IMR-90 (cell line): ENCODE measurements at regions not wholly inside any gene's neighbourhood (a gene's known extent, or its start where the extent isn't known, plus 50 kb on each side); places are given as distances from the start of the nearest gene placed in this dataset.

ENCODE experiments used
- ATAC-seq: fragments of 200-7000 bp; cut with Tn5 transposase; 2 replicates; pipeline ENCODE4 v1.9.1; 2020; ENCODE audit warnings: low read depth, mild to moderate bottlenecking, moderate library complexity
- BruUV-seq: library from RNA; stranded (reverse); fragments of 400-500 nt; replicated peaks from 2 replicates; lab custom pipeline; 2021; lab: Mats Ljungman, UMichigan
- CTCF ChIA-PET: fragments of 300-600 bp; formaldehyde crosslinking; extraction: SDS; loops from one replicate; lab custom pipeline; 2021; ENCODE audit warnings: antibody characterized with exemption; lab: Yijun Ruan, JAX
- POLR2A ChIA-PET: fragments of 300-600 bp; sonication (Branson Sonifier 250); formaldehyde crosslinking; loops from one replicate; lab custom pipeline; 2022; ENCODE audit warnings: antibody characterized with exemption; ENCODE audit not compliant: unreplicated experiment; lab: Charles Lee
- DNase-seq: peaks from one replicate; pipeline ENCODE4 v3.0.0; 2013
- H2AFZ ChIP-seq: replicated peaks from 2 replicates; pipeline ENCODE3; 2013; ENCODE audit warnings: low read length, mild to moderate bottlenecking; ENCODE audit not compliant: poor library complexity
- H2AK5ac ChIP-seq: 2 replicates; pipeline ENCODE4 v1.6.1; 2013; ENCODE audit warnings: low read depth, low read length, inconsistent platforms
- H2AK9ac ChIP-seq: replicated peaks from 2 replicates; pipeline ENCODE3; 2013; ENCODE audit warnings: mild to moderate bottlenecking, low read depth, low read length, moderate library complexity; ENCODE audit not compliant: poor library complexity
- H2BK120ac ChIP-seq: 2 replicates; pipeline ENCODE4 v1.6.1; 2013; ENCODE audit warnings: low read depth, low read length, inconsistent platforms
- H2BK15ac ChIP-seq: 3 replicates; pipeline ENCODE4 v1.6.1; 2013; ENCODE audit warnings: low read depth, low read length, inconsistent platforms
- H2BK20ac ChIP-seq: 2 replicates; pipeline ENCODE4 v1.6.1; 2013; ENCODE audit warnings: low read depth, mild to moderate bottlenecking, inconsistent platforms, low read length, moderate library complexity
- H2BK5ac ChIP-seq: 2 replicates; pipeline ENCODE4 v1.6.1; 2013; ENCODE audit warnings: mild to moderate bottlenecking, low read depth, low read length, inconsistent platforms; ENCODE audit not compliant: poor library complexity, severe bottlenecking
- H3K14ac ChIP-seq: replicated peaks from 2 replicates; pipeline ENCODE4 v1.6.1; 2013; ENCODE audit warnings: low read depth, low read length, inconsistent platforms
- H3K18ac ChIP-seq: 2 replicates; pipeline ENCODE4 v1.6.1; 2013; ENCODE audit warnings: low read depth, low read length, control low read depth
- H3K23ac ChIP-seq: 2 replicates; pipeline ENCODE4 v1.6.1; 2013; ENCODE audit warnings: low read depth, low read length, inconsistent platforms
- H3K27ac ChIP-seq: 2 replicates; pipeline ENCODE4 v1.5.1; 2013; ENCODE audit warnings: mild to moderate bottlenecking, control low read depth, low read length; ENCODE audit not compliant: insufficient read depth
- H3K27me3 ChIP-seq: 2 replicates; pipeline ENCODE4 v1.6.1; 2013; ENCODE audit warnings: low read length; ENCODE audit not compliant: control insufficient read depth, insufficient read depth
- H3K36me3 ChIP-seq: 2 replicates; pipeline ENCODE4 v1.6.1; 2013; ENCODE audit warnings: low read length, mixed read lengths; ENCODE audit not compliant: control insufficient read depth, insufficient read depth
- H3K4ac ChIP-seq: 2 replicates; pipeline ENCODE4 v1.6.1; 2013; ENCODE audit warnings: low read depth, low read length, inconsistent platforms
- H3K4me1 ChIP-seq: 2 replicates; pipeline ENCODE4 v1.6.1; 2013; ENCODE audit warnings: low read length, mixed read lengths; ENCODE audit not compliant: control insufficient read depth, insufficient read depth
- H3K4me2 ChIP-seq: 2 replicates; pipeline ENCODE4 v1.6.1; 2013; ENCODE audit warnings: low read depth, mild to moderate bottlenecking, control low read depth, low read length, moderate library complexity
- H3K4me3 ChIP-seq: 2 replicates; pipeline ENCODE4 v1.5.1; 2013; ENCODE audit warnings: low read depth, mild to moderate bottlenecking, control low read depth, low read length, moderate library complexity; ENCODE audit not compliant: insufficient read depth
- H3K56ac ChIP-seq: 2 replicates; pipeline ENCODE4 v1.6.1; 2013; ENCODE audit warnings: low read length, inconsistent platforms; ENCODE audit not compliant: insufficient read depth; ENCODE audit errors: extremely low read depth
- H3K79me1 ChIP-seq, 2 experiments: 2 replicates each; pipeline ENCODE4 v1.6.1; 2013; ENCODE audit warnings: low read length in 2 of 2, inconsistent platforms in 1 of 2, low read depth in 1 of 2
- H3K9ac ChIP-seq: 2 replicates; pipeline ENCODE4 v1.6.1; 2013; ENCODE audit warnings: low read depth, low read length, control low read depth
- H3K9me1 ChIP-seq: 2 replicates; pipeline ENCODE4 v1.6.1; 2013; ENCODE audit warnings: low read length, inconsistent platforms; ENCODE audit not compliant: insufficient read depth
- H3K9me3 ChIP-seq: 2 replicates; pipeline ENCODE4 v1.6.1; 2013; ENCODE audit warnings: low read length; ENCODE audit not compliant: control insufficient read depth, insufficient read depth
- H4K20me1 ChIP-seq: 2 replicates; pipeline ENCODE4 v1.6.1; 2013; ENCODE audit warnings: low read length, inconsistent platforms; ENCODE audit not compliant: insufficient read depth
- H4K5ac ChIP-seq: 2 replicates; pipeline ENCODE4 v1.6.1; 2013; ENCODE audit warnings: mild to moderate bottlenecking, low read depth, low read length, control low read depth
- H4K8ac ChIP-seq, 2 experiments: 2 replicates each; pipeline ENCODE4 v1.6.1; 2013; ENCODE audit warnings: low read depth in 2 of 2, low read length in 2 of 2, control low read depth in 1 of 2, inconsistent platforms in 1 of 2
- H4K91ac ChIP-seq: 2 replicates; pipeline ENCODE4 v1.6.1; 2013; ENCODE audit warnings: low read depth, low read length, inconsistent platforms; ENCODE audit not compliant: insufficient read depth
- BHLHE40 ChIP-seq: fragments of 150-350 bp; IDR thresholded peaks from 2 replicates; pipeline ENCODE4 v1.6.1; 2016; ENCODE audit warnings: mild to moderate bottlenecking, low read depth, low read length
- CEBPB ChIP-seq: IDR thresholded peaks from 2 replicates; pipeline ENCODE4 v1.6.1; 2012; ENCODE audit warnings: low read depth, low read length, improper control_type of control experiment
- CHD1 ChIP-seq: IDR thresholded peaks from 2 replicates; pipeline ENCODE4 v1.6.1; 2012; ENCODE audit warnings: low read depth, low read length, improper control_type of control experiment
- CTCF ChIP-seq: conservative IDR thresholded peaks from 2 replicates; pipeline ENCODE4 v1.5.1; 2012; ENCODE audit warnings: mild to moderate bottlenecking, low read depth, low read length, improper control_type of control experiment
- ELK1 ChIP-seq: fragments of 150-350 bp; IDR thresholded peaks from 2 replicates; pipeline ENCODE4 v1.6.1; 2016; ENCODE audit warnings: low read depth, mild to moderate bottlenecking, low read length, moderate library complexity, borderline replicate concordance
- FOS ChIP-seq: fragments of 150-350 bp; IDR thresholded peaks from 2 replicates; pipeline ENCODE4 v1.6.1; 2016; ENCODE audit warnings: low read depth, low read length
- MAFK ChIP-seq: IDR thresholded peaks from 2 replicates; pipeline ENCODE4 v1.6.1; 2012; ENCODE audit warnings: low read depth, low read length, improper control_type of control experiment
- MAZ ChIP-seq: IDR thresholded peaks from 2 replicates; pipeline ENCODE4 v1.6.1; 2012; ENCODE audit warnings: low read depth, mild to moderate bottlenecking, low read length, improper control_type of control experiment, moderate library complexity, borderline replicate concordance
- MXI1 ChIP-seq: IDR thresholded peaks from 2 replicates; pipeline ENCODE4 v1.6.1; 2012; ENCODE audit warnings: low read depth, mild to moderate bottlenecking, low read length, moderate library complexity, borderline replicate concordance
- NFE2L2 ChIP-seq: fragments of 150-350 bp; IDR thresholded peaks from 2 replicates; pipeline ENCODE4 v1.6.1; 2016; ENCODE audit warnings: low read depth, mild to moderate bottlenecking, low read length
- POLR2A ChIP-seq: IDR thresholded peaks from 2 replicates; pipeline ENCODE4 v1.6.1; 2012; ENCODE audit warnings: mild to moderate bottlenecking, low read depth, low read length
- RAD21 ChIP-seq: IDR thresholded peaks from 2 replicates; pipeline ENCODE4 v1.6.1; 2012; ENCODE audit warnings: low read length, improper control_type of control experiment
- RCOR1 ChIP-seq: IDR thresholded peaks from 2 replicates; pipeline ENCODE4 v1.6.1; 2012; ENCODE audit warnings: mild to moderate bottlenecking, low read length, improper control_type of control experiment; ENCODE audit not compliant: insufficient replicate concordance
- RFX5 ChIP-seq: IDR thresholded peaks from 2 replicates; pipeline ENCODE4 v1.8.0; 2012; ENCODE audit warnings: low read depth, mild to moderate bottlenecking, low read length, moderate library complexity
- SMC3 ChIP-seq: fragments of 150-350 bp; IDR thresholded peaks from 2 replicates; pipeline ENCODE4 v1.6.1; 2016; ENCODE audit warnings: low read depth, mild to moderate bottlenecking, antibody characterized with exemption, low read length, moderate library complexity
- USF2 ChIP-seq: fragments of 150-350 bp; IDR thresholded peaks from 2 replicates; pipeline ENCODE4 v1.6.1; 2017; ENCODE audit warnings: mild to moderate bottlenecking, antibody characterized with exemption, low read length, low read depth
- dilution Hi-C: fragments of 300-500 bp; cut with HindIII; formaldehyde crosslinking; loops from one replicate; pipeline ENCODE4 v1.14.3; 2018; ENCODE audit warnings: low sequenced_read_pairs; ENCODE audit not compliant: unreplicated experiment
- in situ Hi-C: fragments of 300-500 bp; cut with MboI; formaldehyde crosslinking; loops from 3 replicates; pipeline ENCODE4 v1.14.3; 2019; ENCODE audit warnings: low sequenced_read_pairs, inconsistent platforms, mixed read lengths
- intact Hi-C: fragments of 100-400 bp; cut with micrococcal nuclease; formaldehyde crosslinking; loops from 2 replicates; pipeline ENCODE4 v1.10.0; 2022

- dilution Hi-C loops (loop anchor here (25.0 kb wide), 1 partner anchor 486 kb away; no protein-coding TSS in a partner anchor), in situ Hi-C loops (no loop called here), intact Hi-C loops (no loop called here)
- H2AFZ ChIP-seq, result no peak overlapping the region
- no peak overlapping the region for H2AK9ac ChIP-seq
- H3K27ac ChIP-seq, result no peak overlapping the region
- POLR2A ChIA-PET, result no interaction called here
- no peaks in the 10 kb centered on the region for H3K27me3 ChIP-seq
- no peak overlapping the region for H3K56ac ChIP-seq
- H3K18ac ChIP-seq, result no peak overlapping the region
- TF ChIP-seq NFE2L2 (no peak), RCOR1 (no peak), CEBPB (no peak), RFX5 (no peak), MAZ (no peak), CTCF (no peak), RAD21 (no peak), MAFK (no peak), MXI1 (no peak), CHD1 (no peak), POLR2A (no peak), BHLHE40 (no peak), ELK1 (no peak), FOS (no peak), SMC3 (no peak), USF2 (no peak)
- no peak overlapping the region for H2BK120ac ChIP-seq
- H4K5ac ChIP-seq, result no peak overlapping the region
- H4K8ac ChIP-seq, result no peak overlapping the region
- H3K4me3 ChIP-seq, result no peak overlapping the region
- ATAC-seq, result no peak
- H4K91ac ChIP-seq, result no peak overlapping the region
- H3K36me3 ChIP-seq, result no peaks in the 10 kb centered on the region
- CTCF ChIA-PET, result interaction anchor here (0.6 to 1.7 kb wide), 3 partner anchors 22 to 803 kb away, joined by 3 to 5 read pairs (median 4); no protein-coding TSS in a partner anchor
- no peak for DNase-seq
- no peaks in the 10 kb centered on the region for H4K20me1 ChIP-seq
- H3K9ac ChIP-seq, result no peak overlapping the region
- H3K4ac ChIP-seq, result no peak overlapping the region
- no peak overlapping the region for H3K14ac ChIP-seq
- no peak overlapping the region for H2AK5ac ChIP-seq
- no peak overlapping the region for H2BK5ac ChIP-seq
- no peaks in the 10 kb centered on the region for H3K79me1 ChIP-seq
- no peak overlapping the region for H3K4me2 ChIP-seq
- no peak overlapping the region for H2BK15ac ChIP-seq
- H3K9me3 ChIP-seq, result no peaks in the 10 kb centered on the region
- H2BK20ac ChIP-seq, result no peak overlapping the region
- no peaks in the 10 kb centered on the region for H3K9me1 ChIP-seq
- no peak overlapping the region for H3K23ac ChIP-seq
- H3K4me1 ChIP-seq, result no peaks in the 10 kb centered on the region
- BruUV-seq, result no TSS peak
Measured at GRCh38 chr5:164498438-164498837, 993.0 kb downstream of the MAT2B start.
